Astrocyte (in vitro differentiated cells and primary cell): ENCODE measurements at regions not wholly inside any gene's neighbourhood (a gene's known extent, or its start where the extent isn't known, plus 50 kb on each side); places are given as distances from the start of the nearest gene placed in this dataset.

Source experiments
- EZH2 ChIP-seq: IDR thresholded peaks from 2 replicates; pipeline ENCODE4 v1.6.1; 2012; ENCODE audit warnings: mild to moderate bottlenecking, low read length, inconsistent platforms; ENCODE audit not compliant: insufficient read depth
- TF ChIP-seq, protein P1 (sequence below): IDR thresholded peaks from 2 replicates; pipeline ENCODE4 v1.5.1; 2011; ENCODE audit warnings: low read depth, mild to moderate bottlenecking, inconsistent platforms, low read length, moderate library complexity; ENCODE audit not compliant: insufficient read depth

DNA sequence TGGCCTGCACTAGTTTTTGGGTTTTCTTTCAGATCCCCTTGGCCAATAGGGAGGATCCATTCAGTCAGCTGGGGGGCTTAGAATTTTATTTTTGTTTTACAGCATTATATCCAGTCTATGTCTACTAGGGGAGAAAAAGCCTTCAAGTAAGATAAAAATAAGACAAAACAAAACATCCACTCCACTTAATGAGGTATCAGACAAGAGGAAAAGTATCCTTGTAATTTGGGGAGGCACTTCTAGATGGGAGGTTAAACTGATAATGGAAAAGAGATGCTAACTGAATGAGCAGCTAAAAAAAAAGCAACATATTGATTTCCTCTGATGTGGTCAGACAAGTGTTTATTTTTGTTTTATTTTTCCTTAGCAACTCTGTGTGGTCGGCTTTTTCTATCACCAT is 278.0 kb upstream of the ANO3 start:
- TF ChIP-seq, protein P1, sequence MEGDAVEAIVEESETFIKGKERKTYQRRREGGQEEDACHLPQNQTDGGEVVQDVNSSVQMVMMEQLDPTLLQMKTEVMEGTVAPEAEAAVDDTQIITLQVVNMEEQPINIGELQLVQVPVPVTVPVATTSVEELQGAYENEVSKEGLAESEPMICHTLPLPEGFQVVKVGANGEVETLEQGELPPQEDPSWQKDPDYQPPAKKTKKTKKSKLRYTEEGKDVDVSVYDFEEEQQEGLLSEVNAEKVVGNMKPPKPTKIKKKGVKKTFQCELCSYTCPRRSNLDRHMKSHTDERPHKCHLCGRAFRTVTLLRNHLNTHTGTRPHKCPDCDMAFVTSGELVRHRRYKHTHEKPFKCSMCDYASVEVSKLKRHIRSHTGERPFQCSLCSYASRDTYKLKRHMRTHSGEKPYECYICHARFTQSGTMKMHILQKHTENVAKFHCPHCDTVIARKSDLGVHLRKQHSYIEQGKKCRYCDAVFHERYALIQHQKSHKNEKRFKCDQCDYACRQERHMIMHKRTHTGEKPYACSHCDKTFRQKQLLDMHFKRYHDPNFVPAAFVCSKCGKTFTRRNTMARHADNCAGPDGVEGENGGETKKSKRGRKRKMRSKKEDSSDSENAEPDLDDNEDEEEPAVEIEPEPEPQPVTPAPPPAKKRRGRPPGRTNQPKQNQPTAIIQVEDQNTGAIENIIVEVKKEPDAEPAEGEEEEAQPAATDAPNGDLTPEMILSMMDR = no peak
- TF ChIP-seq EZH2 = no peak
